ENCODE measurements at regions not wholly inside any gene's neighbourhood (a gene's known extent, or its start where the extent isn't known, plus 50 kb on each side); places are given as distances from the start of the nearest gene placed in this dataset.

DNA sequence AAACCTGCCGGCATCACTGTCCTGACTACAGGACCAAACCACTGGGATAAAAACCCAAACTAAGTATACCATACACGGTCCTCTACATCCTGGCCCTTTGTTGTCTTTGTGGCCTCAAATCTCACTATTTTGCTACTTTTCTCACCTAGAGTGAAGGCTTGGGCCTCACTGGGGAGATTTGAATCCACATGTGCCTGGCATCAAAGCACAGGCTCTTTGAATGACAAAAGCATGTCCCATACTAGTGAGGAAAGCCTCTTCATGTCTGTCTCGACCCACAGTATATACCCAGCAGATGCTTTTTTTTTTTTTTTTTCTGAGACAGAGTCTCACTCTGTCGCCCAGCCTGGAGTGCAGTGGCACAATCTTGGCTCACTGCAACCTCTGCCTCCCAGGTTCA lies 72.5 kb upstream of the DRD2 start:
- ATAC-seq (ENCODE audit: insufficient number of reproducible peaks, low FRiP score, low read depth) (no peak), DNase-seq (ENCODE audit: low spot score) (no peak)
- H3K4me3 ChIP-seq: no peak overlapping the region
- no peaks in the 10 kb centered on the region for H3K9me3 ChIP-seq
- H3K36me3 ChIP-seq: no peaks in the 10 kb centered on the region
- H3K4me1 ChIP-seq (ENCODE audit: control insufficient read depth in 1 of 2, low read depth in 2 of 2): peaks cover 0 to under 1% of the 10 kb centered on the region in 2 donors
- TF ChIP-seq, protein P1, sequence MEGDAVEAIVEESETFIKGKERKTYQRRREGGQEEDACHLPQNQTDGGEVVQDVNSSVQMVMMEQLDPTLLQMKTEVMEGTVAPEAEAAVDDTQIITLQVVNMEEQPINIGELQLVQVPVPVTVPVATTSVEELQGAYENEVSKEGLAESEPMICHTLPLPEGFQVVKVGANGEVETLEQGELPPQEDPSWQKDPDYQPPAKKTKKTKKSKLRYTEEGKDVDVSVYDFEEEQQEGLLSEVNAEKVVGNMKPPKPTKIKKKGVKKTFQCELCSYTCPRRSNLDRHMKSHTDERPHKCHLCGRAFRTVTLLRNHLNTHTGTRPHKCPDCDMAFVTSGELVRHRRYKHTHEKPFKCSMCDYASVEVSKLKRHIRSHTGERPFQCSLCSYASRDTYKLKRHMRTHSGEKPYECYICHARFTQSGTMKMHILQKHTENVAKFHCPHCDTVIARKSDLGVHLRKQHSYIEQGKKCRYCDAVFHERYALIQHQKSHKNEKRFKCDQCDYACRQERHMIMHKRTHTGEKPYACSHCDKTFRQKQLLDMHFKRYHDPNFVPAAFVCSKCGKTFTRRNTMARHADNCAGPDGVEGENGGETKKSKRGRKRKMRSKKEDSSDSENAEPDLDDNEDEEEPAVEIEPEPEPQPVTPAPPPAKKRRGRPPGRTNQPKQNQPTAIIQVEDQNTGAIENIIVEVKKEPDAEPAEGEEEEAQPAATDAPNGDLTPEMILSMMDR (IDR thresholded peaks at IDR 0.05): no peak
- H3K27me3 ChIP-seq (replicated peaks; ENCODE audit: insufficient read depth): no peaks in the 10 kb centered on the region
- no peak overlapping the region for H3K27ac ChIP-seq

DNA sequence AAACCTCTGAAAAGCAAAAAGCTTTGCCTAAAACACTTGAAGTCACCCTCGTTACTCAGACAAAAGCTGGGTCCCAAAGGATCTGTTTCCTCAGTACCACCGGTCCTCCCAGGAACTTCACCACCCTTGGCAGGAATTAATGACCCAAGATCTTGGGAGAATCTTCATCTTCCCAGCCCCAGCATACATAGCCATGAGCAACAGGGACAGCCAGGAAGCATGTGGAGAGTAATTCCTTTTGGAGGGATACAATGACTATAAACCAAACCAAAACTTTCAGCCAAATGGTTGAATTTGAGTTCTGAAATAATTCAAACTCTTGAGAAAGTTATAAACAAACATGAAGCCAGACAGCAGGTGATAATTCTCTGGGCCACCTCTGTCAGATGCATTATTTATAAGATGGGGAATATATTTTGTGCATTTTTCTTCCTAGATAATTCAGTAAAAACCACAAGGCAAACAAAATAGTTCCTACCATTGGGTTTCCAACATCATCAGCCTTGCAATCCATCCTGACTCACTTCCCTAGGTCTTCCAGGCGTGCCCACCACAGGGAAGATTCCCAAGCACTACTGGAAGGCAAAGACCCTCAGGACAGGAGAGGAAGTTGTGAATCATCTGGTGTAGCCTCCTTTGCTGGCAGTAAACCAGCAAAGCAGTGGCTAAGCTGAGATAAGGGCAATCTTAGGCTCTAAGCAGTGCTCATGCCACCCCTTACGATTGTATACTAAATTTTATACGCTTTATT lies 71.7 kb upstream of the DRD2 start:
- ATAC-seq (ENCODE audit: insufficient number of reproducible peaks, low FRiP score, low read depth) (no peak), DNase-seq (ENCODE audit: low spot score) (no peak)
- H3K4me3 ChIP-seq: no peak overlapping the region
- H3K27ac ChIP-seq: no peak overlapping the region
- no peaks in the 10 kb centered on the region for H3K27me3 ChIP-seq (replicated peaks; ENCODE audit: insufficient read depth)
- no peaks in the 10 kb centered on the region for H3K4me1 ChIP-seq (ENCODE audit: control insufficient read depth in 1 of 2, low read depth in 2 of 2)
- no peaks in the 10 kb centered on the region for H3K36me3 ChIP-seq
- H3K9me3 ChIP-seq: no peaks in the 10 kb centered on the region
- TF ChIP-seq, protein P1 (IDR thresholded peaks at IDR 0.05): no peak

DNA sequence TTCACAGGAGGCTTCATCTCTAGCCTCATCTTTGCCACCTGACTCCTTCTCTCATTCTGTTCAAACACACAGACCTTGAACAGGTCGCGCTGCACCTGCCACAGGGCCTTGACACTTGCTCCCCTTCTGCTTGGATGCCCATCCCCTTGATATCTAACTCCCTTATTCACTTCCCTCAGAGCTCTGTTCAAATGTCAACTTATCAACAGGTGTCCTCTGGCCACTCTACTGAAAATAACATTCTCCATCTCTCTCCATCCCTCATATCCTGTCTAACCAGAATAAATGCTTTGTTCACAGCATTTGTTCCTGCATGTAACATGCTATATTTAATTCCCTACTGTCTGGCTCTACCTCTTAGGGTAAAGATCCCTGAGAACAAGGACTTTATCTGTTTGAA lies 67.2 kb upstream of the DRD2 start:
- Histone ChIP-seq H3K36me3 (no peaks in the 10 kb centered on the region), H3K4me3 (no peak overlapping the region), H3K27me3 (replicated peaks; ENCODE audit: insufficient read depth) (no peaks in the 10 kb centered on the region), H3K9me3 (no peaks in the 10 kb centered on the region), H3K27ac (no peak overlapping the region), H3K4me1 (ENCODE audit: control insufficient read depth in 1 of 2, low read depth in 2 of 2) (no peaks in the 10 kb centered on the region)
- TF ChIP-seq, protein P1 (IDR thresholded peaks at IDR 0.05): no peak
- ATAC-seq (ENCODE audit: insufficient number of reproducible peaks, low FRiP score, low read depth) (no peak), DNase-seq (ENCODE audit: low spot score) (no peak)

DNA sequence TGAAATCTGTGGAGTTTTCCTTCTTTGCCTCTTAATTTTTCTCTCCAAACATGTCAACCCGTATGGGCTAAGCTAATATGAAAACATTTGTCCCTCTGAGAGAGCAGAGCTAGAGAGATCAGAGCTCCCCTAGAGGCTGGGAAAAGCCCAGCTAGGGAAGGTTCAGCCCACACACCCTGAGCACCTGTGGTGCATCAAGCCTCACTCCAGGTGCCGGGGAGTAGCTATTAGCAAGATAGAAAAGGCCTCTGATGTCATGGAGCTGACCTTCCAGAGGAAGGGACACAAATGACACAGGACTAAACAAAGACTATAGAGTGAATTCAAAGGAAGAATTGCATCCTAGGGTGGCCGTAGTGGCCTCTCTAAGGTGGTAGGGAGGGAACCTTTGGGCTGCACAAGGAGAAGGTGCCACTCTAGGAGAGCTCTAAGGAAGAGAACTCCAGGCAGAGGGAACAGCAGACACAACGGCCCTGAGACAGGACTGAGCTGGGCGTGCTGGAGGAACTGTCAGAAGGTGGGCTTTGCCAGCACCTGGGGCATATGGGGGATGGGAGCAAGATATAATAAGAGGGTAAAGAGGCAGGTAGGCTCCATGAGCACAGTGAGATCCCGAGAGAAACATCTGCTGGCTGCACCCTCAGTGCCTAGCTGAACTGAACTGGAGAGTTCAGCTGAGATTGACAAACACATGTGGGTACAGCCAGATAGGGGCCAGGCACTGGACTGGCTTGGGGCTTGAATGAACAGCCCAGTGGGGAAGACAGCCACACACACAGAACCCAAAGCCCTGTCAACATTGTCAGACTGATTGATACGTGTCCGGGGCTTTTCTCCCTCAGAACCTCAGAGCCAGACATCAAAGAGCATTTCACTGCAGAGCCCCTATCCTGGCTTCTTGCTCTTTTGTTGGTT lies 65.5 kb upstream of the DRD2 start:
- no peak for ATAC-seq (ENCODE audit: insufficient number of reproducible peaks, low FRiP score, low read depth)

More for the DNA sequence above, 65.5 kb upstream of the DRD2 start:
- Histone ChIP-seq H3K4me1 (ENCODE audit: control insufficient read depth in 1 of 2, low read depth in 2 of 2) (no peaks in the 10 kb centered on the region), H3K4me3 (no peak overlapping the region), H3K27ac (no peak overlapping the region), H3K27me3 (replicated peaks; ENCODE audit: insufficient read depth) (no peaks in the 10 kb centered on the region), H3K9me3 (no peaks in the 10 kb centered on the region), H3K36me3 (no peaks in the 10 kb centered on the region)
- no peak for DNase-seq (ENCODE audit: low spot score)
- TF ChIP-seq, protein P1 (IDR thresholded peaks at IDR 0.05): no peak
